ENCODE measurements at regions not wholly inside any gene's neighbourhood (a gene's known extent, or its start where the extent isn't known, plus 50 kb on each side); places are given as distances from the start of the nearest gene placed in this dataset.

- POLR2A ChIA-PET: no interaction called here
- DNase-seq (ENCODE audit: low read depth in 1 of 2, low spot score in 1 of 2) (no peak), ATAC-seq (no peak), FAIRE-seq (no peak)
- Histone ChIP-seq H3K9me3 (no peaks in the 10 kb centered on the region), H3K27ac (no peak overlapping the region), H3K4me1 (no peaks in the 10 kb centered on the region), H3K4me3 (no peak overlapping the region), H3K4me2 (no peak overlapping the region)
- TF ChIP-seq PBX3 (IDR thresholded peaks at IDR 0.05) (no peak), HMGXB4 (CRISPR knock-in tag; IDR thresholded peaks at IDR 0.05; ENCODE audit: borderline replicate concordance) (no peak), NR3C1 (IDR thresholded peaks at IDR 0.05) (no peak), CHD2 (IDR thresholded peaks at IDR 0.05; ENCODE audit: low read length, partially characterized antibody) (no peak), POLR2A (IDR thresholded peaks at IDR 0.05; ENCODE audit: low read length) (no peak), JUNB (IDR thresholded peaks at IDR 0.05) (no peak), HEYL (CRISPR knock-in tag; IDR thresholded peaks at IDR 0.05) (no peak), MAFK (IDR thresholded peaks at IDR 0.05; ENCODE audit: partially characterized antibody) (no peak)
- CTCF ChIA-PET: no interaction called here
- 4% methylated on average over 3 of the region's 3 CpGs for WGBS (ENCODE audit: missing lambda C conversion rate)
Observed at GRCh38 chr7:136228171-136228570, 251.0 kb upstream of the MTPN start.

GRCh38 chr7:136214356-136214755 is 237.2 kb upstream of the MTPN start:
- FAIRE-seq: no peak
- ATAC-seq: no peak
- 3% methylated on average over 1 of the region's 1 CpG for WGBS (ENCODE audit: missing lambda C conversion rate)
- CTCF ChIA-PET: no interaction called here
- H3K4me3 ChIP-seq: no peak overlapping the region
- H3K9me3 ChIP-seq: no peaks in the 10 kb centered on the region
- peak in 1 of 2 experiments; percentile 2 for DNase-seq (ENCODE audit: low read depth in 1 of 2, low spot score in 1 of 2)
- TF ChIP-seq CBX8 (IDR thresholded peaks at IDR 0.05) (no peak), FOXS1 (CRISPR knock-in tag; IDR thresholded peaks at IDR 0.05) (no peak), ZC3H11A (IDR thresholded peaks at IDR 0.05) (no peak), HEYL (CRISPR knock-in tag; IDR thresholded peaks at IDR 0.05) (no peak), HOXB5 (CRISPR knock-in tag; IDR thresholded peaks at IDR 0.05) (no peak), SREBF2 (IDR thresholded peaks at IDR 0.05) (no peak), TFCP2L1 (CRISPR knock-in tag; IDR thresholded peaks at IDR 0.05) (no peak)
- TF ChIP-seq, protein P1, sequence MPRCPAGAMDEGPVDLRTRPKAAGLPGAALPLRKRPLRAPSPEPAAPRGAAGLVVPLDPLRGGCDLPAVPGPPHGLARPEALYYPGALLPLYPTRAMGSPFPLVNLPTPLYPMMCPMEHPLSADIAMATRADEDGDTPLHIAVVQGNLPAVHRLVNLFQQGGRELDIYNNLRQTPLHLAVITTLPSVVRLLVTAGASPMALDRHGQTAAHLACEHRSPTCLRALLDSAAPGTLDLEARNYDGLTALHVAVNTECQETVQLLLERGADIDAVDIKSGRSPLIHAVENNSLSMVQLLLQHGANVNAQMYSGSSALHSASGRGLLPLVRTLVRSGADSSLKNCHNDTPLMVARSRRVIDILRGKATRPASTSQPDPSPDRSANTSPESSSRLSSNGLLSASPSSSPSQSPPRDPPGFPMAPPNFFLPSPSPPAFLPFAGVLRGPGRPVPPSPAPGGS (IDR thresholded peaks at IDR 0.05): no peak
- TF ChIP-seq, protein P2, sequence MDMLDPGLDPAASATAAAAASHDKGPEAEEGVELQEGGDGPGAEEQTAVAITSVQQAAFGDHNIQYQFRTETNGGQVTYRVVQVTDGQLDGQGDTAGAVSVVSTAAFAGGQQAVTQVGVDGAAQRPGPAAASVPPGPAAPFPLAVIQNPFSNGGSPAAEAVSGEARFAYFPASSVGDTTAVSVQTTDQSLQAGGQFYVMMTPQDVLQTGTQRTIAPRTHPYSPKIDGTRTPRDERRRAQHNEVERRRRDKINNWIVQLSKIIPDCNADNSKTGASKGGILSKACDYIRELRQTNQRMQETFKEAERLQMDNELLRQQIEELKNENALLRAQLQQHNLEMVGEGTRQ (IDR thresholded peaks at IDR 0.05): no peak
- no peaks in the 10 kb centered on the region for H3K4me1 ChIP-seq
- no peak overlapping the region for H3K4me2 ChIP-seq
- H3K27ac ChIP-seq: no peak overlapping the region
- POLR2A ChIA-PET: no interaction called here

DNA sequence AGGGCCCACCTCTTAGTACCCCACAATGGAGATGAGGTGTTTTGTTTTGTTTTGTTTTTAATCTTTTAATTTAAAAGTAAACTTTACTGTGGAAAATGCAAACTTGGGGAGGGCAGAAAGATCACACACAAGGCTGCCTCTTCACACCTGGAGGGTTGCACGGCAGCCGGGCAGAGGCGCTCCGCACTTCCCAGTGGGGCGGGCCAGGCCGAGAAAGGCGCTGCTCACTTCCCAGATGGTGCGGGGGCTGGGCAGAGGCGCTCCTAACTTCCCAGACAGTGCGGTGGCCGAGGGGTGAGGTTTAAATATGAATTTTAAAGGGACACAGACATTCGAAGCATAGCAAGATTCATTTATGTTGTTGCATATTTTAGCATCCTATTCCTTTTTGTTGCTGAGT is 235.9 kb upstream of the MTPN start:
- no peaks in the 10 kb centered on the region for H3K9me3 ChIP-seq
- POLR2A ChIA-PET: no interaction called here
- CTCF ChIA-PET: no interaction called here
- no peaks in the 10 kb centered on the region for H3K4me1 ChIP-seq
- WGBS (ENCODE audit: missing lambda C conversion rate): 27% methylated on average over 12 of the region's 12 CpGs
- FAIRE-seq (no peak), ATAC-seq (no peak), DNase-seq (ENCODE audit: low read depth in 1 of 2, low spot score in 1 of 2) (no peak)
- H3K4me2 ChIP-seq: no peak overlapping the region
- no peak overlapping the region for H3K27ac ChIP-seq
- no peak for TF ChIP-seq NFE2L2 (conservative IDR thresholded peaks at IDR 0.05; ENCODE audit: low read length)
- no peak for TF ChIP-seq TFCP2L1 (CRISPR knock-in tag; IDR thresholded peaks at IDR 0.05)
- TF ChIP-seq MAFK (IDR thresholded peaks at IDR 0.05; ENCODE audit: partially characterized antibody): no peak
- TF ChIP-seq POLR2AphosphoS2 (conservative IDR thresholded peaks at IDR 0.05; ENCODE audit: low read length): no peak
- TF ChIP-seq MAZ (IDR thresholded peaks at IDR 0.05; ENCODE audit: borderline replicate concordance, low read depth, low read length): no peak
- TF ChIP-seq RAD21 (conservative IDR thresholded peaks at IDR 0.05 in 1 of 2, IDR thresholded peaks at IDR 0.05 in 1 of 2): no peak
- no peak for TF ChIP-seq FOSL2 (IDR thresholded peaks at IDR 0.05)
- no peak for TF ChIP-seq FOSL2 (CRISPR knock-in tag; IDR thresholded peaks at IDR 0.05)
- no peak for TF ChIP-seq CBX2 (IDR thresholded peaks at IDR 0.05; ENCODE audit: borderline replicate concordance, low read depth)
- TF ChIP-seq NPAS2 (CRISPR knock-in tag; IDR thresholded peaks at IDR 0.05; ENCODE audit: borderline replicate concordance): no peak
- TF ChIP-seq REST (IDR thresholded peaks at IDR 0.05): no peak
- no peak for TF ChIP-seq HDAC2 (IDR thresholded peaks at IDR 0.05)
- no peak overlapping the region for H3K4me3 ChIP-seq
